Neural crest cell (in vitro differentiated cells): ENCODE measurements at regions not wholly inside any gene's neighbourhood (a gene's known extent, or its start where the extent isn't known, plus 50 kb on each side); places are given as distances from the start of the nearest gene placed in this dataset.

Experiments
- DNase-seq: peaks from one replicate; pipeline ENCODE4 v3.0.0; 2021; ENCODE audit warnings: low read depth, mixed read lengths, low spot score
- H3K27ac Mint-ChIP-seq: one replicate; pipeline ENCODE4 v1.8.0; 2021; ENCODE audit warnings: mild to moderate bottlenecking, mixed read lengths; ENCODE audit not compliant: unreplicated experiment
- H3K27me3 Mint-ChIP-seq: 2 replicates; pipeline ENCODE4 v1.8.0; 2021; ENCODE audit warnings: low read depth, mild to moderate bottlenecking, mixed read lengths
- H3K36me3 Mint-ChIP-seq: 2 replicates; pipeline ENCODE4 v1.8.0; 2021; ENCODE audit warnings: low read depth, mild to moderate bottlenecking, mixed read lengths
- H3K4me1 Mint-ChIP-seq: 2 replicates; pipeline ENCODE4 v1.8.0; 2021; ENCODE audit warnings: mixed read lengths
- H3K4me3 Mint-ChIP-seq: one replicate; pipeline ENCODE4 v1.8.0; 2021; ENCODE audit warnings: mild to moderate bottlenecking, mixed read lengths
- H3K9me3 Mint-ChIP-seq: 2 replicates; pipeline ENCODE4 v1.8.0; 2021; ENCODE audit warnings: mixed read lengths
- CTCF ChIP-seq: fragments of 200-600 bp; sonication (generic); conservative IDR thresholded peaks from 2 replicates; pipeline ENCODE4 v1.5.0; 2021; ENCODE audit warnings: antibody characterized with exemption, mild to moderate bottlenecking

DNA sequence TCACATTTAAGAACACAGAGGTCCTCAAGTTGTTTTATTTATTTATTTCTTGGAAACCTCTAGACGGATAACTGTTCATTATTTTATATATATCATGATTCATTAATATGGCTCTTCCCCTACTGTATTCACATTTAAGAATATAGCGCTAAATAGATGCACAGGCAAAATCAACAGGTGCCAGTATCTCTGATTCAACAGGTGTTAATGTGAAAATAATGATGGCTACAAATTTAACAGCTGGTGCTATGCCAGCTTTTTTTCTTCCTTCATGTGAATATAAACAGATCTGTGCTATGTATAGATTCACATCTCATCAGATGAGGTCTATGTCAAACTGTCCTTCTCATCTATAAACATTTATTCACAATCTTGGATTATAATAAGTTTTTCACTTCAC is 218.5 kb upstream of the NR2F2 start:
- H3K9me3 Mint-ChIP-seq = no peaks in the 10 kb centered on the region
- no peak for TF ChIP-seq CTCF
- no peaks in the 10 kb centered on the region for H3K27me3 Mint-ChIP-seq
- H3K4me3 Mint-ChIP-seq = no peak overlapping the region
- no peak overlapping the region for H3K27ac Mint-ChIP-seq
- peaks cover 11% of the 10 kb centered on the region for H3K4me1 Mint-ChIP-seq
- H3K36me3 Mint-ChIP-seq = peaks cover 2% of the 10 kb centered on the region
- DNase-seq = no peak

DNA sequence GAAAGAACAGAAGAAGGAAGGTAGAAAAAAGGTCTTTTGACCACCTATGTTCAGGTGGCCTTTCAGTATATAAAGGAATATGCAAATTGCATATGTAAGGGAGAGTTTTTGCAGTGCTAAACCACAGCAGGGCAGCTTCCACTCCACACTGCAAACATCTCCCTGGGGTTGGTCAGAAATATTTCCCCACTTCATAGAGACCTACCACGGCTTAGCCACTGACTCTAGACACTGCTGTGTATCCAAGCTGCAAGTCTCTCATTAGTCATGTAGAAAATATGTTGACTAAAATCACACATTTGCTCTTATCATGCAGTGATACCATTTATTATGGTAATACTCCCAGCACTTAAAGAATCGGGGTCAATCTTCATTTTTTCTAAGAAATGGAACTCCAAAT is 214.9 kb upstream of the NR2F2 start:
- Mint-ChIP-seq H3K4me3 (no peak overlapping the region), H3K4me1 (peaks cover 16% of the 10 kb centered on the region)
- no peak for DNase-seq

DNA sequence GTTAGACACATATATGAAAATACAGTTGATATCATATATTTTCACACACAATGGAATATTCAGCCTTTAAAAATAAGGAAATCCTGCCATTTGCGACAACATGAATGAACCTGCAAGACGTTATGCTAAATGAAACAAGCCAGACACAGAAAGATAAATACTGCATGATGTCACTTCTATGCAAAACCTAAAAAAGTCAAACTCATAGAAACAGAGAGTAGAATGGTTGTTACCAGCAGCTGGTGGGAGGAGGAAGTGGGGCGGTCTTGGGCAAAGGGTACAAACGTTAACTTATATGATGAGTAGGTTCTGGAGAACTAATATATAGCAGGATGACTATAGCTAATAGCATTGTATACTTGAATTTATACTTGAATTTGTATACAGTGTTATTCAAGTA is 213.2 kb upstream of the NR2F2 start:
- H3K4me3 Mint-ChIP-seq = no peak overlapping the region
- no peak for TF ChIP-seq CTCF
- peaks cover 4% of the 10 kb centered on the region for H3K36me3 Mint-ChIP-seq
- H3K27me3 Mint-ChIP-seq = no peaks in the 10 kb centered on the region
- H3K4me1 Mint-ChIP-seq = peaks cover 16% of the 10 kb centered on the region
- no peaks in the 10 kb centered on the region for H3K9me3 Mint-ChIP-seq
- no peak for DNase-seq
- no peak overlapping the region for H3K27ac Mint-ChIP-seq

More for the DNA sequence above, 214.9 kb upstream of the NR2F2 start:
- H3K27me3 Mint-ChIP-seq = no peaks in the 10 kb centered on the region
- H3K9me3 Mint-ChIP-seq = no peaks in the 10 kb centered on the region
- peaks cover 4% of the 10 kb centered on the region for H3K36me3 Mint-ChIP-seq
- TF ChIP-seq CTCF = no peak
- H3K27ac Mint-ChIP-seq = no peak overlapping the region

GRCh38 chr15:96119734-96120133 is 210.8 kb upstream of the NR2F2 start:
- peak overlapping the region; percentile 72 for H3K27ac Mint-ChIP-seq

DNA sequence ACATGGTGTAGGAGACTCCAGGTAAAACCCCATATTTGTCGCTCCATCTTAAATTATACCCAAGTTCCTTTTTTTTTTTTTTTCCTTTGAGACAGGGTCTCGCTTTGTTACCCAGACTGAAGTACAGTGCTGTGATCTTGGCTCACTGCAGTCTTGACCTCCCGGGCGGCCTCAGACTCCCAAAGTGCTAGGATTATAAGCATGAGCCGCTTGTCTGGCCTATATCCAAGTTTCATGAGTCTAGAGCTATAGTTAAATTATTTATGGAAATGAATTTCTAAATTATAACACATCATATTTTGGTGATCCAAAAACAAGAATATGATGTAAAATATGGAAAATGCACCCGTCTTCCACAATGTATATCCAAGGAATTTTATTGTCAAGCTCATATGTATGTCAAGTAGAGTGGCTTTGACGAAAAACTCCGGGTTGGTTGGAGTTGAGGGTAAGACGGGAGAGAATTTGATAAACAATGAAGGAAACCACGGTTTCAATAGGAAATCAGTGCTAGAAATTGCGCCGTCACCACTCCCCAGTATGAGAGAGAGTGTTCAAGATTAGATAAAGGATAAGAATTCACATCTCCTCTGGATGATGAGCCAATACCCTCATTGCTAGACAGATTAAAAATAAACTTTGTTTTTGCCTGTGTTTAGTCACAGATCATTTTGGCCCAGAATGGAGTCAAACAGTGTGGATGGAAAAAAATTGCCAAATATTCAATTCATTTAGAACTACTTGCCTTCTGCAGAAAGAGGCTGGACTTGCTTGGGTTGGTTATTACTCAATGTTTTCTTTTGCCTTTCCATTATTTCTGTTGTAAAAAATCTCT is 209.2 kb upstream of the NR2F2 start:
- Mint-ChIP-seq H3K9me3 (no peaks in the 10 kb centered on the region), H3K36me3 (peaks cover 2% of the 10 kb centered on the region), H3K27me3 (no peaks in the 10 kb centered on the region), H3K4me1 (peaks cover 5% of the 10 kb centered on the region), H3K4me3 (no peak overlapping the region), H3K27ac (no peak overlapping the region)
- no peak for TF ChIP-seq CTCF
- no peak for DNase-seq

More at GRCh38 chr15:96119734-96120133, 210.8 kb upstream of the NR2F2 start:
- Mint-ChIP-seq H3K9me3 (no peaks in the 10 kb centered on the region), H3K4me1 (peaks cover 16% of the 10 kb centered on the region), H3K27me3 (no peaks in the 10 kb centered on the region), H3K36me3 (peaks cover 4% of the 10 kb centered on the region), H3K4me3 (no peak overlapping the region)
- no peak for DNase-seq
- no peak for TF ChIP-seq CTCF
